GM21423 (cell line): ENCODE measurements at regions not wholly inside any gene's neighbourhood (a gene's known extent, or its start where the extent isn't known, plus 50 kb on each side); places are given as distances from the start of the nearest gene placed in this dataset.

Source experiments
- ATAC-seq: cut with Tn5 transposase; IDR thresholded peaks from one replicate; pipeline ENCODE4 v1.9.1; 2021; ENCODE audit warnings: mild to moderate bottlenecking, moderate library complexity; ENCODE audit not compliant: unreplicated experiment

GRCh38 chr7:46026741-46027140, 105.7 kb upstream of the IGFBP3 start:
- no peak for ATAC-seq

GRCh38 chr7:46024263-46024916, 103.3 kb upstream of the IGFBP3 start:
- no peak for ATAC-seq

GRCh38 chr7:46022397-46022796, 101.3 kb upstream of the IGFBP3 start:
- ATAC-seq = no peak

GRCh38 chr7:46015107-46015868, 94.2 kb upstream of the IGFBP3 start:
- no peak for ATAC-seq

GRCh38 chr7:46011501-46011900, 90.4 kb upstream of the IGFBP3 start:
- no peak for ATAC-seq

- no peak for ATAC-seq
These were observed 90.0 kb upstream of the IGFBP3 start for GRCh38 chr7:46011059-46011458.

- ATAC-seq = no peak
These were observed 88.1 kb upstream of the IGFBP3 start for GRCh38 chr7:46009211-46009610.

- ATAC-seq = no peak
These were observed 87.0 kb upstream of the IGFBP3 start for GRCh38 chr7:46007990-46008643.

- no peak for ATAC-seq
These were observed 86.1 kb upstream of the IGFBP3 start for GRCh38 chr7:46007194-46007593.

- no peak for ATAC-seq
These were observed 85.7 kb upstream of the IGFBP3 start for GRCh38 chr7:46006723-46007122.

- no peak for ATAC-seq
These were observed 85.1 kb upstream of the IGFBP3 start for GRCh38 chr7:46006212-46006611.

- ATAC-seq = no peak
These were observed 83.9 kb upstream of the IGFBP3 start for GRCh38 chr7:46004965-46005364.

- ATAC-seq = no peak
These were observed 83.1 kb upstream of the IGFBP3 start for GRCh38 chr7:46003896-46004875.

- ATAC-seq = no peak
These were observed 82.1 kb upstream of the IGFBP3 start for GRCh38 chr7:46003161-46003560.

GRCh38 chr7:46000513-46000912, 79.4 kb upstream of the IGFBP3 start:
- no peak for ATAC-seq

GRCh38 chr7:45999541-45999940, 78.5 kb upstream of the IGFBP3 start:
- no peak for ATAC-seq

GRCh38 chr7:45998506-45998905, 77.4 kb upstream of the IGFBP3 start:
- no peak for ATAC-seq

GRCh38 chr7:45993621-45994020, 72.5 kb upstream of the IGFBP3 start:
- ATAC-seq = no peak

GRCh38 chr7:45992826-45993225, 71.8 kb upstream of the IGFBP3 start:
- no peak for ATAC-seq

- ATAC-seq = no peak
These were observed 69.2 kb upstream of the IGFBP3 start for GRCh38 chr7:45990276-45990675.
